ENCODE measurements at regions not wholly inside any gene's neighbourhood (a gene's known extent, or its start where the extent isn't known, plus 50 kb on each side); places are given as distances from the start of the nearest gene placed in this dataset.

- Histone ChIP-seq H3K27me3 (ENCODE audit: control insufficient read depth, insufficient read depth, low read length, poor library complexity, severe bottlenecking) (no peaks in the 10 kb centered on the region), H3K36me3 (ENCODE audit: control insufficient read depth, insufficient read depth, low read length) (no peaks in the 10 kb centered on the region), H3K4me1 (ENCODE audit: control insufficient read depth, insufficient read depth, low read length) (no peaks in the 10 kb centered on the region), H3K27ac (ENCODE audit: low read depth, low read length) (no peak overlapping the region), H3K4me3 (ENCODE audit: low read length) (no peak overlapping the region), H3K9me3 (ENCODE audit: control insufficient read depth, low read length) (no peaks in the 10 kb centered on the region), H3K9ac (ENCODE audit: extremely low read depth, low read length, poor library complexity, severe bottlenecking) (no peak overlapping the region)
- TF ChIP-seq CTCF (conservative IDR thresholded peaks at IDR 0.05) = no peak
- peaks cover 2% of the 10 kb centered on the region for H3K4me1 Mint-ChIP-seq
- no peak overlapping the region for H3K4me3 Mint-ChIP-seq
- H3K27me3 Mint-ChIP-seq (ENCODE audit: insufficient read depth) = peaks cover 3% of the 10 kb centered on the region
- no peak overlapping the region for H3K27ac Mint-ChIP-seq
- H3K36me3 Mint-ChIP-seq (ENCODE audit: low read depth) = no peaks in the 10 kb centered on the region
- no peak for DNase-seq
- 85 to 100% methylated on average over 2 of the region's 2 CpGs for WGBS, 2 experiments (ENCODE audit: insufficient coverage in 1 of 2, insufficient read length in 1 of 2)
- no peaks in the 10 kb centered on the region for H3K9me3 Mint-ChIP-seq
Measured at GRCh38 chr5:160493806-160494338, 72.2 kb downstream of the PTTG1 start.

- H3K27ac ChIP-seq (ENCODE audit: low read depth, low read length) = no peak overlapping the region
- no peaks in the 10 kb centered on the region for H3K9me3 Mint-ChIP-seq
- no peak overlapping the region for H3K9ac ChIP-seq (ENCODE audit: extremely low read depth, low read length, poor library complexity, severe bottlenecking)
- H3K36me3 ChIP-seq (ENCODE audit: control insufficient read depth, insufficient read depth, low read length) = no peaks in the 10 kb centered on the region
- H3K4me1 ChIP-seq (ENCODE audit: control insufficient read depth, insufficient read depth, low read length) = no peaks in the 10 kb centered on the region
- peaks cover 2% of the 10 kb centered on the region for H3K4me1 Mint-ChIP-seq
- peaks cover 3% of the 10 kb centered on the region for H3K27me3 Mint-ChIP-seq (ENCODE audit: insufficient read depth)
- H3K9me3 ChIP-seq (ENCODE audit: control insufficient read depth, low read length) = no peaks in the 10 kb centered on the region
- TF ChIP-seq CTCF (conservative IDR thresholded peaks at IDR 0.05) = no peak
- no peaks in the 10 kb centered on the region for H3K36me3 Mint-ChIP-seq (ENCODE audit: low read depth)
- H3K4me3 ChIP-seq (ENCODE audit: low read length) = no peak overlapping the region
- WGBS, 2 experiments (ENCODE audit: insufficient coverage in 1 of 2, insufficient read length in 1 of 2) = 91 to 97% methylated on average over 4 of the region's 4 CpGs
- H3K27ac Mint-ChIP-seq = no peak overlapping the region
- no peak for DNase-seq
- no peaks in the 10 kb centered on the region for H3K27me3 ChIP-seq (ENCODE audit: control insufficient read depth, insufficient read depth, low read length, poor library complexity, severe bottlenecking)
- H3K4me3 Mint-ChIP-seq = no peak overlapping the region
Measured at GRCh38 chr5:160494451-160494850, 72.8 kb downstream of the PTTG1 start.

GRCh38 chr5:160496334-160496733 is 74.7 kb downstream of the PTTG1 start:
- no peak overlapping the region for H3K4me3 Mint-ChIP-seq
- Histone ChIP-seq H3K9ac (ENCODE audit: extremely low read depth, low read length, poor library complexity, severe bottlenecking) (no peak overlapping the region), H3K27me3 (ENCODE audit: control insufficient read depth, insufficient read depth, low read length, poor library complexity, severe bottlenecking) (no peaks in the 10 kb centered on the region), H3K36me3 (ENCODE audit: control insufficient read depth, insufficient read depth, low read length) (no peaks in the 10 kb centered on the region), H3K4me3 (ENCODE audit: low read length) (no peak overlapping the region), H3K9me3 (ENCODE audit: control insufficient read depth, low read length) (no peaks in the 10 kb centered on the region), H3K27ac (ENCODE audit: low read depth, low read length) (no peak overlapping the region), H3K4me1 (ENCODE audit: control insufficient read depth, insufficient read depth, low read length) (no peaks in the 10 kb centered on the region)
- DNase-seq = no peak
- H3K36me3 Mint-ChIP-seq (ENCODE audit: low read depth) = no peaks in the 10 kb centered on the region
- WGBS, 2 experiments (ENCODE audit: insufficient coverage in 1 of 2, insufficient read length in 1 of 2) = 90 to 91% methylated on average over 5 to 6 of the region's 6 CpGs
- peaks cover 3% of the 10 kb centered on the region for H3K27me3 Mint-ChIP-seq (ENCODE audit: insufficient read depth)
- no peaks in the 10 kb centered on the region for H3K9me3 Mint-ChIP-seq
- H3K4me1 Mint-ChIP-seq = peaks cover 6% of the 10 kb centered on the region
- no peak overlapping the region for H3K27ac Mint-ChIP-seq
- TF ChIP-seq CTCF (conservative IDR thresholded peaks at IDR 0.05) = no peak
